GM23248 (cell line): ENCODE measurements at regions not wholly inside any gene's neighbourhood (a gene's known extent, or its start where the extent isn't known, plus 50 kb on each side); places are given as distances from the start of the nearest gene placed in this dataset.

ENCODE experiments used
- DNase-seq: peaks from one replicate; pipeline ENCODE4 v3.0.0-alpha.2; 2015
- H2AFZ ChIP-seq: fragments of 200-600 bp; sonication (generic); 2 replicates; pipeline ENCODE4 v1.6.1; 2016; ENCODE audit warnings: antibody characterized with exemption
- H3F3A ChIP-seq: fragments of 200-600 bp; sonication (generic); 2 replicates; pipeline ENCODE4 v1.6.1; 2016; ENCODE audit warnings: mild to moderate bottlenecking, antibody characterized with exemption, mixed run types; ENCODE audit not compliant: insufficient read depth
- H3K27ac ChIP-seq: fragments of 200-600 bp; sonication (generic); 2 replicates; pipeline ENCODE4 v1.5.1; 2016; ENCODE audit warnings: mild to moderate bottlenecking
- H3K27me3 ChIP-seq: fragments of 200-600 bp; sonication (generic); replicated peaks from 2 replicates; pipeline ENCODE4 v1.6.1; 2016; ENCODE audit warnings: mild to moderate bottlenecking; ENCODE audit not compliant: insufficient read depth
- H3K36me3 ChIP-seq: fragments of 200-600 bp; sonication (generic); 2 replicates; pipeline ENCODE4 v1.6.1; 2016; ENCODE audit warnings: low read depth, mild to moderate bottlenecking
- H3K4me1 ChIP-seq: fragments of 200-600 bp; sonication (generic); 2 replicates; pipeline ENCODE4 v1.6.1; 2016; ENCODE audit warnings: mild to moderate bottlenecking; ENCODE audit not compliant: insufficient read depth
- H3K4me2 ChIP-seq: fragments of 200-600 bp; sonication (generic); one replicate; pipeline ENCODE4 v1.6.1; 2016; ENCODE audit warnings: mild to moderate bottlenecking; ENCODE audit not compliant: unreplicated experiment
- H3K4me3 ChIP-seq: fragments of 200-600 bp; sonication (generic); 2 replicates; pipeline ENCODE4 v1.5.1; 2016; ENCODE audit warnings: mild to moderate bottlenecking
- H3K79me2 ChIP-seq: fragments of 200-600 bp; sonication (generic); 2 replicates; pipeline ENCODE4 v1.6.1; 2016; ENCODE audit warnings: mild to moderate bottlenecking; ENCODE audit not compliant: insufficient read depth
- H3K9ac ChIP-seq: fragments of 200-600 bp; sonication (generic); 2 replicates; pipeline ENCODE4 v1.6.1; 2016; ENCODE audit warnings: mild to moderate bottlenecking
- H3K9me2 ChIP-seq: fragments of 200-600 bp; sonication (generic); 2 replicates; pipeline ENCODE4 v1.6.1; 2016; ENCODE audit warnings: mixed run types, mild to moderate bottlenecking, moderate library complexity; ENCODE audit not compliant: insufficient read depth
- H3K9me3 ChIP-seq: fragments of 200-600 bp; sonication (generic); one replicate; pipeline ENCODE4 v1.6.1; 2017; ENCODE audit warnings: low read depth
- H4K20me1 ChIP-seq: fragments of 200-600 bp; sonication (generic); 2 replicates; pipeline ENCODE4 v1.6.0; 2016; ENCODE audit not compliant: insufficient read depth
- EZH2 ChIP-seq: fragments of 200-600 bp; sonication (generic); IDR thresholded peaks from 2 replicates; pipeline ENCODE4 v1.6.1; 2018; ENCODE audit warnings: antibody characterized with exemption, mild to moderate bottlenecking; ENCODE audit not compliant: insufficient read depth, poor library complexity, severe bottlenecking
- EZH2phosphoT487 ChIP-seq: fragments of 200-600 bp; sonication (generic); IDR thresholded peaks from 2 replicates; pipeline ENCODE4 v1.6.1; 2018; ENCODE audit warnings: antibody characterized with exemption, moderate library complexity, mild to moderate bottlenecking, low read depth; ENCODE audit not compliant: insufficient read depth
- WGBS, 2 experiments: methylation state at CpG; one replicate each; pipeline ENCODE4 v1.1.6; 2015 to 2017; ENCODE audit warnings: low lambda C conversion rate in 2 of 2, low coverage in 1 of 2; ENCODE audit errors: missing lambda C conversion rate in 2 of 2; 5-methylcytosine and 5-hydroxymethylcytosine counted together
- in situ Hi-C: fragments of 300-500 bp; cut with MboI; formaldehyde crosslinking; loops from 2 replicates; pipeline ENCODE4 v1.15.0; 2020

DNA sequence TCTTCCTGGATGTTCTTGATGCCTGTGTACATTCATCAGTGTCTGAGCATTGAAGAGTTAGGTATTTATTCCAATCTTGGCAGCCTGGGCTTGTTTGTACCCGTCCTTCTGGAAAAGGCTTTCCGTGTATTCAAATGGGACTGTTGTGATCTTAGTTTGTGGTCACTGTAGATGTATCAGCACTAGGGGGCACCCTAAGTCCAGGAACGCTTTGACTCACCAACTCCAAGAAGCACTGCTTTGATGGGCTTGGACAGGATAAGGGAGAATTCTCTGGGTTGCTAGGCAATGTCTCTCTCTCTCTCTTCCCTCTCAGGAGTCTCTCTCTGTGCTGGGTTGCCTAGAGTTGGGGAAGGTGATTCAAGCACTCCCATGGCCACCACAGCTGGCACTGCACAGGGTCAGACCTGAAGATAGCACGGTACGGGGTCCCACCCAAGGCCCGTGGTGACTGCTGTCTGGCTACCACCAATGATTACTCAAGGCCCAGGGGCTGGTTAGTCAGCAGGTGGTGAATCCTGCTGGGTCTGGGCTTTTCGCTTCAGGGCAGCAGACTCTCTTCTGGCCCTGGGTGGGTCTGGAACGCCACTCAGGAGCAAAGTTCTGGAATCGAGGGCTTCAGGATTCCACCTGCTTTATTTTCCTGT, 211.1 kb upstream of the RGS6 start:
- Histone ChIP-seq H3K4me1 (peaks cover 25% of the 10 kb centered on the region), H3K9me2 (no peaks in the 10 kb centered on the region), H3K4me2 (no peak overlapping the region), H3K27ac (peak overlapping the region; percentile 24), H3K36me3 (peaks cover 8% of the 10 kb centered on the region; the same call in 1 of the 2 replicates), H2AFZ (no peak overlapping the region), H3K9ac (no peak overlapping the region), H3F3A (peaks cover 33% of the 10 kb centered on the region), H3K9me3 (no peaks in the 10 kb centered on the region), H3K79me2 (peaks cover 69% of the 10 kb centered on the region), H4K20me1 (no peaks in the 10 kb centered on the region), H3K27me3 (no peaks in the 10 kb centered on the region), H3K4me3 (no peak overlapping the region)
- no peak for TF ChIP-seq EZH2phosphoT487
- TF ChIP-seq EZH2: no peak
- in situ Hi-C loops: no loop called here
- 71 to 80% methylated on average over 8 to 9 of the region's 9 CpGs for WGBS, 2 experiments
- DNase-seq: peak; percentile 87

- peaks cover 33% of the 10 kb centered on the region for H3F3A ChIP-seq
- TF ChIP-seq EZH2 (no peak), EZH2phosphoT487 (no peak)
- no peak overlapping the region for H3K4me2 ChIP-seq
- no peaks in the 10 kb centered on the region for H3K9me3 ChIP-seq
- H3K9ac ChIP-seq: no peak overlapping the region
- no peaks in the 10 kb centered on the region for H3K27me3 ChIP-seq
- H3K27ac ChIP-seq: peak overlapping the region; percentile 24
- H3K36me3 ChIP-seq: peaks cover 8% of the 10 kb centered on the region; the same call in 1 of the 2 replicates
- no peaks in the 10 kb centered on the region for H3K9me2 ChIP-seq
- no peaks in the 10 kb centered on the region for H4K20me1 ChIP-seq
- DNase-seq: no peak
- H3K79me2 ChIP-seq: peaks cover 68% of the 10 kb centered on the region
- H3K4me1 ChIP-seq: peaks cover 25% of the 10 kb centered on the region
- in situ Hi-C loops: no loop called here
- WGBS, 2 experiments: 33 to 39% methylated on average over 3 of the region's 3 CpGs
- no peak overlapping the region for H2AFZ ChIP-seq
- no peak overlapping the region for H3K4me3 ChIP-seq
Measured at GRCh38 chr14:71721791-71722190, 210.4 kb upstream of the RGS6 start.

DNA sequence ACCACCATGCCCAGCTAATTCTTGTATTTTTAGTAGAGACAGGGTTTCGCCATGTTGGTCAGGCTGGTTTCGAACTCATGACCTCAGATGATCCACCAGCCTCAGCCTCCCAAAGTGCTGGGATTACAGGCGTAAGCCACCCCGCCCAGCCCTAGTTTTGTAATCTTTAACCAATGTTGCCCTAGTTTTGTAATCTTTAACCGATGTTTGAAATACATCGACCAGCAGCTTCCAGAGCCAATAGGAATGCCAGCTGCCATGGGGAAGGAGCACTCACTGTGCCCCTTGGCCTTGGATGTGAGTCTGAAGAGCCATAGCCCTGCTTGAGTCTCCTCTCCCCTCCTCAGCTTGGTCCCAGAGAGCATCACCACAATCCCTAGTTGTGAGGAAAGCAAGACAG, 209.3 kb upstream of the RGS6 start:
- no peak overlapping the region for H2AFZ ChIP-seq
- no peak overlapping the region for H3K4me3 ChIP-seq
- no peaks in the 10 kb centered on the region for H4K20me1 ChIP-seq
- H3K27ac ChIP-seq: no peak overlapping the region
- DNase-seq: no peak
- no peak for TF ChIP-seq EZH2
- no peak for TF ChIP-seq EZH2phosphoT487
- H3K9me3 ChIP-seq: no peaks in the 10 kb centered on the region
- H3K36me3 ChIP-seq: peaks cover 8% of the 10 kb centered on the region; the same call in 1 of the 2 replicates
- H3K9ac ChIP-seq: no peak overlapping the region
- H3K4me2 ChIP-seq: no peak overlapping the region
- peaks cover 60% of the 10 kb centered on the region for H3K79me2 ChIP-seq
- peaks cover 23% of the 10 kb centered on the region for H3K4me1 ChIP-seq
- peaks cover 32% of the 10 kb centered on the region for H3F3A ChIP-seq
- in situ Hi-C loops: no loop called here
- H3K27me3 ChIP-seq: no peaks in the 10 kb centered on the region
- 97 to 98% methylated on average over 6 of the region's 6 CpGs for WGBS, 2 experiments
- H3K9me2 ChIP-seq: no peaks in the 10 kb centered on the region

- WGBS, 2 experiments: 41 to 43% methylated on average over 7 of the region's 7 CpGs
- Histone ChIP-seq H3K27ac (peak overlapping the region; percentile 81), H3K4me2 (peak overlapping the region; percentile 20), H3K9me2 (no peaks in the 10 kb centered on the region), H3K79me2 (peaks cover 29% of the 10 kb centered on the region), H2AFZ (no peak overlapping the region), H3K9ac (peak overlapping the region; percentile 58), H3F3A (peaks cover 30% of the 10 kb centered on the region), H3K9me3 (no peaks in the 10 kb centered on the region), H3K27me3 (no peaks in the 10 kb centered on the region), H3K36me3 (peaks cover 14% of the 10 kb centered on the region), H3K4me1 (peaks cover 32% of the 10 kb centered on the region), H4K20me1 (no peaks in the 10 kb centered on the region), H3K4me3 (0 out of 2 replicates have a peak overlapping the region, but pooled peaks have one; percentile 1)
- DNase-seq: peak; percentile 95
- in situ Hi-C loops: no loop called here
- TF ChIP-seq EZH2 (no peak), EZH2phosphoT487 (no peak)
Measured at GRCh38 chr14:71725922-71726579, 206.2 kb upstream of the RGS6 start.
